ENCODE measurements at regions not wholly inside any gene's neighbourhood (a gene's known extent, or its start where the extent isn't known, plus 50 kb on each side); places are given as distances from the start of the nearest gene placed in this dataset.

- no peak for DNase-seq (ENCODE audit: low read depth)
- TF ChIP-seq CTCF (conservative IDR thresholded peaks at IDR 0.05; ENCODE audit: low read depth, low read length), result no peak
- no peak overlapping the region for H3K4me3 ChIP-seq (ENCODE audit: low read depth, low read length)
These were observed 214.5 kb upstream of the PUM3 start for GRCh38 chr9:3058409-3058808.

- no peak for TF ChIP-seq CTCF (conservative IDR thresholded peaks at IDR 0.05; ENCODE audit: low read depth, low read length)
- DNase-seq (ENCODE audit: low read depth), result no peak
- H3K4me3 ChIP-seq (ENCODE audit: low read depth, low read length), result no peak overlapping the region
These were observed 210.2 kb upstream of the PUM3 start for GRCh38 chr9:3054017-3054586.

GRCh38 chr9:3049636-3050035 is 205.7 kb upstream of the PUM3 start:
- TF ChIP-seq CTCF (conservative IDR thresholded peaks at IDR 0.05; ENCODE audit: low read depth, low read length), result no peak
- H3K4me3 ChIP-seq (ENCODE audit: low read depth, low read length), result no peak overlapping the region
- DNase-seq (ENCODE audit: low read depth), result no peak

GRCh38 chr9:3047912-3048311 is 204.0 kb upstream of the PUM3 start:
- no peak for TF ChIP-seq CTCF (conservative IDR thresholded peaks at IDR 0.05; ENCODE audit: low read depth, low read length)
- DNase-seq (ENCODE audit: low read depth), result no peak
- no peak overlapping the region for H3K4me3 ChIP-seq (ENCODE audit: low read depth, low read length)

- DNase-seq (ENCODE audit: low read depth), result no peak
- TF ChIP-seq CTCF (conservative IDR thresholded peaks at IDR 0.05; ENCODE audit: low read depth, low read length), result no peak
- H3K4me3 ChIP-seq (ENCODE audit: low read depth, low read length), result no peak overlapping the region
These were observed 201.3 kb upstream of the PUM3 start for GRCh38 chr9:3045153-3045552.

- H3K4me3 ChIP-seq (ENCODE audit: low read depth, low read length), result no peak overlapping the region
- no peak for DNase-seq (ENCODE audit: low read depth)
- no peak for TF ChIP-seq CTCF (conservative IDR thresholded peaks at IDR 0.05; ENCODE audit: low read depth, low read length)
These were observed 199.5 kb upstream of the PUM3 start for GRCh38 chr9:3043369-3043768.

- H3K4me3 ChIP-seq (ENCODE audit: low read depth, low read length), result no peak overlapping the region
- no peak for DNase-seq (ENCODE audit: low read depth)
- no peak for TF ChIP-seq CTCF (conservative IDR thresholded peaks at IDR 0.05; ENCODE audit: low read depth, low read length)
These were observed 196.9 kb upstream of the PUM3 start for GRCh38 chr9:3040761-3041160.

Measured in epithelial cell of proximal tubule (primary cell).